ENCODE measurements at regions not wholly inside any gene's neighbourhood (a gene's known extent, or its start where the extent isn't known, plus 50 kb on each side); places are given as distances from the start of the nearest gene placed in this dataset.
"Not testable (repeated sequence)": the region's sequence is repeated elsewhere in the genome, so short reads cannot be mapped to it uniquely, and the experiment has no call there.

- no peak for DNase-seq
Measured at GRCh38 chr6:164097551-164098398, 683.3 kb downstream of the QKI start.

GRCh38 chr6:164097056-164097455 is 682.5 kb downstream of the QKI start:
- no peak for DNase-seq

- DNase-seq: no peak
Measured at GRCh38 chr6:164095056-164095455, 680.5 kb downstream of the QKI start.

GRCh38 chr6:164087870-164088269 is 673.4 kb downstream of the QKI start:
- no peak for DNase-seq

- no peak for DNase-seq
Measured at GRCh38 chr6:164087211-164087610, 672.7 kb downstream of the QKI start.

- no peak for DNase-seq
Measured at GRCh38 chr6:164086076-164086887, 671.8 kb downstream of the QKI start.

GRCh38 chr6:164085091-164086075 is 670.9 kb downstream of the QKI start:
- no peak for DNase-seq

- no peak for DNase-seq
Measured at GRCh38 chr6:164079275-164079600, 664.7 kb downstream of the QKI start.

- DNase-seq: no peak
Measured at GRCh38 chr6:164078532-164079274, 664.2 kb downstream of the QKI start.

- not testable (repeated sequence) for DNase-seq
Measured at GRCh38 chr6:164076818-164077532, 662.5 kb downstream of the QKI start.

- DNase-seq: no peak
Measured at GRCh38 chr6:164075981-164076615, 661.6 kb downstream of the QKI start.

GRCh38 chr6:164072240-164072666 is 657.7 kb downstream of the QKI start:
- DNase-seq: no peak

GRCh38 chr6:164069350-164069990 is 655.0 kb downstream of the QKI start:
- DNase-seq: no peak

- no peak for DNase-seq
Measured at GRCh38 chr6:164068527-164068926, 654.0 kb downstream of the QKI start.

GRCh38 chr6:164066766-164067165 is 652.2 kb downstream of the QKI start:
- no peak for DNase-seq

- no peak for DNase-seq
Measured at GRCh38 chr6:164066335-164066734, 651.8 kb downstream of the QKI start.

GRCh38 chr6:164063346-164063745 is 648.8 kb downstream of the QKI start:
- no peak for DNase-seq

GRCh38 chr6:164062872-164063271 is 648.4 kb downstream of the QKI start:
- no peak for DNase-seq

GRCh38 chr6:164057876-164058275 is 643.4 kb downstream of the QKI start:
- DNase-seq: no peak

GRCh38 chr6:164051427-164051826 is 636.9 kb downstream of the QKI start:
- DNase-seq: no peak
